Esophagus squamous epithelium (tissue), 5 donors: ENCODE measurements at regions not wholly inside any gene's neighbourhood (a gene's known extent, or its start where the extent isn't known, plus 50 kb on each side); places are given as distances from the start of the nearest gene placed in this dataset.
"Not testable (repeated sequence)": the region's sequence is repeated elsewhere in the genome, so short reads cannot be mapped to it uniquely, and the experiment has no call there.

Source experiments
- DNase-seq: peaks from one replicate; lab custom pipeline; 2025; lab: John Stamatoyannopoulos, UW
- H3K27ac ChIP-seq, 4 donors: fragments of 200-600 bp; sonication (generic); one replicate each; pipeline ENCODE4 v1.5.1; 2016 to 2019; ENCODE audit warnings: mild to moderate bottlenecking in 1 of 4
- H3K27me3 ChIP-seq, 4 donors: fragments of 200-600 bp; sonication (generic); 1 replicate in 3 of 4; 2 replicates in 1 of 4; pipeline versions ENCODE4 v1.5.1 to v1.6.0; 2017 to 2021; ENCODE audit warnings: antibody characterized with exemption in 1 of 4
- H3K36me3 ChIP-seq, 3 donors: fragments of 200-600 bp; sonication (generic); one replicate each; pipeline ENCODE4 v1.5.1; 2016 to 2019
- H3K4me1 ChIP-seq, 3 donors: fragments of 200-600 bp; sonication (generic); one replicate each; pipeline ENCODE4 v1.5.1; 2017 to 2019
- H3K4me3 ChIP-seq, 4 donors: fragments of 200-600 bp; sonication (generic); 1 replicate in 3 of 4; 2 replicates in 1 of 4; pipeline ENCODE4 v1.5.1; 2016 to 2019; ENCODE audit warnings: mild to moderate bottlenecking in 2 of 4, moderate library complexity in 1 of 4
- H3K9me3 ChIP-seq, 3 donors: fragments of 200-600 bp; sonication (generic); one replicate each; pipeline ENCODE4 v1.5.1; 2016 to 2019
- CTCF ChIP-seq, 6 experiments: fragments of 450-650 bp in 4 of 6; fragments of 200-600 bp in 2 of 6; sonication (generic) in 2 of 6; IDR thresholded peaks; one replicate each; pipeline ENCODE4 v1.5.1; 2016 to 2019; ENCODE audit warnings: antibody characterized with exemption in 6 of 6, mild to moderate bottlenecking in 4 of 6, moderate library complexity in 4 of 6
- POLR2A ChIP-seq, 4 donors: fragments of 450-650 bp; IDR thresholded peaks; one replicate each; pipeline ENCODE4 v1.6.1; 2017; ENCODE audit warnings: antibody characterized with exemption in 4 of 4, mild to moderate bottlenecking in 4 of 4, moderate library complexity in 3 of 4
- WGBS, 2 donors: methylation state at CpG; one replicate each; pipeline ENCODE4 v1.1.5; 2018; 5-methylcytosine and 5-hydroxymethylcytosine counted together
- intact Hi-C: fragments of 100-400 bp; cut with DNase I; formaldehyde crosslinking; loops from one replicate; pipeline ENCODE4 v1.15.0; 2022
- donor health status: DM: yes; HTN: yes; CAD: no.

- intact Hi-C loops: no loop called here
- WGBS, 2 donors: 78 to 83% methylated on average over 1 of the region's 1 CpG
- H3K4me3 ChIP-seq: no peak overlapping the region
- TF ChIP-seq POLR2A (IDR thresholded peaks at IDR 0.05) (no peak), CTCF (IDR thresholded peaks at IDR 0.05) (no peak)
- H3K4me1 ChIP-seq: no peaks in the 10 kb centered on the region
- no peak for DNase-seq
- H3K36me3 ChIP-seq: no peaks in the 10 kb centered on the region
- no peak overlapping the region for H3K27ac ChIP-seq
- no peaks in the 10 kb centered on the region for H3K9me3 ChIP-seq
- H3K27me3 ChIP-seq: no peaks in the 10 kb centered on the region
Observed at GRCh38 chr5:120823328-120823727, 359.2 kb downstream of the PRR16 start.

- H3K27ac ChIP-seq, intact Hi-C loops, H3K36me3 ChIP-seq, H3K27me3 ChIP-seq, H3K4me3 ChIP-seq, H3K4me1 ChIP-seq, DNase-seq, H3K9me3 ChIP-seq: not testable (repeated sequence)
- 76 to 91% methylated on average over 7 to 12 of the region's 13 CpGs for WGBS, 2 donors
Observed at GRCh38 chr5:120831646-120832045, 367.5 kb downstream of the PRR16 start.

- H3K4me3 ChIP-seq: no peak overlapping the region
- no peaks in the 10 kb centered on the region for H3K36me3 ChIP-seq
- no peak for DNase-seq
- H3K4me1 ChIP-seq: no peaks in the 10 kb centered on the region
- intact Hi-C loops: no loop called here
- H3K9me3 ChIP-seq: no peaks in the 10 kb centered on the region
- no peak overlapping the region for H3K27ac ChIP-seq
- H3K27me3 ChIP-seq: no peaks in the 10 kb centered on the region
- TF ChIP-seq CTCF (IDR thresholded peaks at IDR 0.05) (no peak), POLR2A (IDR thresholded peaks at IDR 0.05) (no peak)
Observed at GRCh38 chr5:120841830-120842229, 377.7 kb downstream of the PRR16 start.

- Histone ChIP-seq H3K4me3 (no peak overlapping the region), H3K36me3 (no peaks in the 10 kb centered on the region), H3K9me3 (no peaks in the 10 kb centered on the region), H3K27me3 (no peaks in the 10 kb centered on the region), H3K4me1 (no peaks in the 10 kb centered on the region), H3K27ac (no peak overlapping the region)
- TF ChIP-seq CTCF (IDR thresholded peaks at IDR 0.05) (no peak), POLR2A (IDR thresholded peaks at IDR 0.05) (no peak)
- no peak for DNase-seq
- intact Hi-C loops: no loop called here
- WGBS, 2 donors: 41 to 52% methylated on average over 3 of the region's 3 CpGs
Observed at GRCh38 chr5:120843390-120843980, 379.4 kb downstream of the PRR16 start.

GRCh38 chr5:120848883-120849282 is 384.8 kb downstream of the PRR16 start:
- Histone ChIP-seq H3K36me3 (no peaks in the 10 kb centered on the region), H3K27ac (no peak overlapping the region), H3K9me3 (no peaks in the 10 kb centered on the region), H3K4me1 (no peaks in the 10 kb centered on the region), H3K4me3 (no peak overlapping the region), H3K27me3 (no peaks in the 10 kb centered on the region)
- no peak for DNase-seq
- 29 to 48% methylated on average over 1 to 2 of the region's 2 CpGs for WGBS, 2 donors
- TF ChIP-seq POLR2A (IDR thresholded peaks at IDR 0.05): no peak
- no peak for TF ChIP-seq CTCF (IDR thresholded peaks at IDR 0.05)
- intact Hi-C loops: no loop called here
